COR-L47 (cell line): ENCODE measurements at regions not wholly inside any gene's neighbourhood (a gene's known extent, or its start where the extent isn't known, plus 50 kb on each side); places are given as distances from the start of the nearest gene placed in this dataset.

Experiments
- DNase-seq: peaks from one replicate; lab custom pipeline; 2025; lab: John Stamatoyannopoulos, UW

- DNase-seq: no peak
These were observed 371.8 kb downstream of the RPL10L start for GRCh38 chr14:46279776-46280175.

DNA sequence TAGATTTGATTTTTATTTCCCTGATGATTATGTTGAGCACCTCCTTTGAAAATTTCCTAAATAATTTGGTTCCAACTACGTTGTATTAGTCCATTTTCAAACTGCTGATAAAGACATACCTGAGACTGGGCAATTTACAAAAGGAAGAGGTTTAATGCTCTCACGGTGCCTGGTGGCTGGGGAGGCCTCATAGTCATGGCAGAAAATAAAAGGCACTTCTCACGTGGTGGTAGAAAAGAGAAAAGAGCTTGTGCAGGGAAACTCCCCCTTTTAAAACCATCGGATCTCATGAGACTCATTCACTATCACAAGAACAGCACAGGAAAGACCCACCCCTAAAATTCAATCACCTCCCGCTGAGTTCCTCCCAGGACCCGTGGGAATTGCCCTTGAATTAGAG lies 372.3 kb downstream of the RPL10L start:
- DNase-seq: no peak

- DNase-seq: no peak
These were observed 392.0 kb downstream of the RPL10L start for GRCh38 chr14:46259536-46259935.

GRCh38 chr14:46256381-46256780 lies 395.2 kb downstream of the RPL10L start:
- no peak for DNase-seq

GRCh38 chr14:46250113-46250703 lies 401.4 kb downstream of the RPL10L start:
- peak; percentile 4 for DNase-seq

DNA sequence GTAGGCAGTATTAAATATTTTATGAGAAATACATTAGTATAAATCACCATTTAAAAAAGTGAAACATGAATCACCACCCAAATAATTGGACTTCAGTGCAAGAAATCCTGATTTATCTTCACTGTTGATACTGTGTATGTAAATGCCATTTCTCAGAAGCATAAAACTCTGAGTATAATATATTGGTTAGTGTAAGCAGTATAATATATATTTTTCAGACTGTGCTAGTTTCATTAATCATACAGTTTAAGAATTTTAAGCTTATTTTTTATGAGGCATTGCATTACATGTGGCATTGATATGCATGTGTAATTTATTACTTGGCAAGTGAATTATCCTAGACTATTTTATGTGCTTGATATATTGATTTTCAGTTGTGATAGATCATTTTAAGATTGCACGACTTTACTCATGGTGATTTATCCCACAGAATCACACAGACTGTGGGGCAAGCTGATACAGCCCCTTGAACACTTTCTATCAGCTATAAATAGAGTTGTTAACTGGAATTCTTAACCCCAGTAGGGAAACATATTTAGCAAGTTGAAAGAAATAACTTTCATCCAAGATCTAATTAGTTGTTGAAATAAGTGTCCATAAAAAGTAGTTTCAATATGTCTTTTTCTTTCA lies 403.5 kb downstream of the RPL10L start:
- DNase-seq: no peak

DNA sequence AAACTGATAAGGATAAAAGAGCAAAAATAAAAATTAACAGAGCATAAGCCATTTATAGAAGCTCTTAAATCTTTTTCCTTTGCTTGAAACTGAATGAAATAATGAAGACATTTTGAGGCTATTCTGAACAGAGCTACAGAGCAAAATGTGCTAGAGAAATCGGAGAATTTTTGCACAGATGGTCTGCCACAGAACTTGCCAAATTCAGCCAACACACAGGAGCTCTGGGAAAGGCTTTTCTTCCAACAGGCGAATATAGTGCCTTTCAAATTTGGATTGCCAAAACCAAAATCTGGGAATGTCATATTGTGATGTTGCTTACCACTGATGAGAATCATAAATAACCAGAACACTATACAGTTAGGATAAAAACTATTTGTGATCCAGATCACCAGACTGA lies 406.3 kb downstream of the RPL10L start:
- no peak for DNase-seq

DNA sequence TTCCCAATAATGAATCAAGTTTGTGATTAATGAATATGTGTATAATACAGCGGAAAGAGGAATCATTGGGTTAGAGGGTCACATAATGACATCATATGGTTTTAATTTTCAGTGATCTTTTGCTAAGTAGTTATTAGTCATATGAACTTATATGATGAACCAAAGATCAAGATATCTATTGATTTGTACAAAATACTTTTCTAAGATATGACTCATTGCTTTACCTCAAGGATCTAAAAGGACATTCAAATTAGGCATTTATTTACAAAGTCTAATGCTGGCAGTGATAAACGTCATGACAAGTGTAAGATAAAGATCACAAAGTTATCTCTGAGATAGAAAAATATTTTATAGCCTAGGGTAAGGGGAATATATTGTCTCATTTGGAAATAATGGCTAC lies 417.8 kb downstream of the RPL10L start:
- DNase-seq: no peak

DNA sequence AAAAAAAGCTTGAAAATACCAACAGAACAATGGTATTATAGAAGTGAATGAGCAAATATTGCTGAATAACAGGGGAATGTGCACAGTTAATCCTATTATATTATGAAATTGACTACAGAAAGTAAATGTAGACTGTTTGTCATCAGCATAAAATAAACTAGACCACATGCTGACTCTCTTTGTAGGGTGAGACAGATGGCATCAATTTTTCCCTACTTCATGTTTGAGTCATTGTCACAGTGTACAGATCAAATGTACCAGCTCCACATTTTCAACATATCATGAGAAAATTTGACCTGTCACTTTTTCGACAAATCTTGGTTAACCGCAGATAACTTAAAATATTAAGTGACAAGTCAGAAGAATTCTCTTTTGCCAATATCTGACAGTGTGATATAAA lies 421.0 kb downstream of the RPL10L start:
- DNase-seq: no peak

DNA sequence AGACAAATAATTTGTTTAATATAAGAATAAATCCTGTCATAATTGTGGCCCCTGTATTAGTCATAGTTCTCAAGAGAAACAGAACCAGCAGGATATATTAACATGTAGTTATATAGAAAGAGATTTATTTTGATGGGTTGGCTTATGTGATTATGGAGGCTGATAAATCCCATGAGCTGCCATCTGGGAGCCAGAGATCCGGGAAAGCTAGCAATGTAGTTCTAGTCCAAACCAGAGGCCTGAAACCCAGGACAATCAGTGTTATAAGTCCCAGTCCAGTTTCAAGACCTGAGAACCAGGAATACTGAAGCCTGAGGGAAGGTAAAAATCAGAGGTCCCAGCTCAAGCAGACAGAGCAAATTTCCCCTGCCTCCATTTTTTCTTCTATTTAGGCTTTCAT lies 435.8 kb downstream of the RPL10L start:
- no peak for DNase-seq

DNA sequence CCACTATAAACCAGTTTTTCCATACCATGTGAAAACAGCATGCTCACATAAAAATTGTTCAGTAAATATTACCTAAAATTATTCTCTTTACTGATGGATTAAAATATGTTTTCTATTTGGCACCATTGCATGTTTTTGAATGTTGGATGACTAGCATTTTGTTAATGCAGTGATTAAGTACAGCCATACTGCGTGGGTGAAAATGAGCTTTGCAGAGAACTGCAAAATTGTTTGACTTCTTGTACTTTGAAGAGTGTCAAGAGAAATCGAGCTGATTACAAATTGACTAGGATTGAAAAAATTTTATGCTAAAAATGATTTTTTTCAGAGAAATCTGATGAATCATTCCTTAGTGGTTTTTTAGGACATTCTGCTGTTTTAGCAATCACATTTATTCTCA lies 452.9 kb downstream of the RPL10L start:
- DNase-seq: no peak

DNA sequence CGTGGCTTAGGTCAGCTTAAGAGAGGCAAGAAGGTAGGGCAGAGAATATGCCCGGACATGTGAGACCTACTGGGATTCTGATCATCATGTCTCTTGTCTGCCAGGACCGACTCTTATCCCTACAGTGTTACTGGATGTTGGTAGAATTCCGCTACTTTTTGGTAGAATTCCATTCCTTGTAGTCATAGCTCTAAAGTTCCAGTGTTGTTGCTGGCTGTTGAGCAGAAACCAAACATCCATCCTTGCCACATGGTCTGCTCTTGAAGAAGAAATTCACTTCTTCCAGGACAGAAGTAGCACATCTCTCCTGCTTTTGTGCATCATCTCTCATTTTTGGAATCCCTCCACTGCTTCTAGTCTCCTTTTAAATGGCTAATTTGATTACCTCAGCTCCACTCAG lies 453.7 kb downstream of the RPL10L start:
- no peak for DNase-seq
